ENCODE measurements at regions not wholly inside any gene's neighbourhood (a gene's known extent, or its start where the extent isn't known, plus 50 kb on each side); places are given as distances from the start of the nearest gene placed in this dataset.
A peak's percentile ranks its signal among the peaks of the same experiment; 100 is the strongest.

GRCh38 chr3:38960953-38961622 is 90.7 kb downstream of the SCN11A start:
- Histone ChIP-seq H3K27ac (ENCODE audit: low read length) (no peak overlapping the region), H2AFZ (ENCODE audit: low read length) (peak overlapping the region; percentile 19; the same call in 1 of the 2 replicates), H3K27me3 (ENCODE audit: low read length) (peaks cover 49% of the 10 kb centered on the region), H4K20me1 (ENCODE audit: low read length) (no peaks in the 10 kb centered on the region), H3F3A (ENCODE audit: low read length, unreplicated experiment) (no peaks in the 10 kb centered on the region), H3K4me1 (ENCODE audit: insufficient read depth, low read length) (no peaks in the 10 kb centered on the region), H3K4me3 (ENCODE audit: low read length) (no peak overlapping the region), H3K9me3 (ENCODE audit: low read length) (no peaks in the 10 kb centered on the region), H3K9ac (ENCODE audit: low read length) (no peak overlapping the region), H3K4me2 (ENCODE audit: low read length) (no peak overlapping the region), H3K79me2 (ENCODE audit: low read length) (no peaks in the 10 kb centered on the region), H3K9me2 (replicated peaks; ENCODE audit: low read length) (no peaks in the 10 kb centered on the region), H3K36me3 (ENCODE audit: low read depth, low read length) (no peaks in the 10 kb centered on the region)
- ATAC-seq (peak; percentile 89), DNase-seq (peak; percentile 63)
- intact Hi-C loops (cut with micrococcal nuclease): no loop called here
- CTCF ChIA-PET: no interaction called here
- POLR2A ChIA-PET (ENCODE audit: unreplicated experiment): no interaction called here
- no TSS peak for BruUV-seq (replicated peaks)
- TF ChIP-seq EZH2 (IDR thresholded peaks at IDR 0.05; ENCODE audit: low read length, unreplicated experiment): no peak
- TF ChIP-seq, protein P1, sequence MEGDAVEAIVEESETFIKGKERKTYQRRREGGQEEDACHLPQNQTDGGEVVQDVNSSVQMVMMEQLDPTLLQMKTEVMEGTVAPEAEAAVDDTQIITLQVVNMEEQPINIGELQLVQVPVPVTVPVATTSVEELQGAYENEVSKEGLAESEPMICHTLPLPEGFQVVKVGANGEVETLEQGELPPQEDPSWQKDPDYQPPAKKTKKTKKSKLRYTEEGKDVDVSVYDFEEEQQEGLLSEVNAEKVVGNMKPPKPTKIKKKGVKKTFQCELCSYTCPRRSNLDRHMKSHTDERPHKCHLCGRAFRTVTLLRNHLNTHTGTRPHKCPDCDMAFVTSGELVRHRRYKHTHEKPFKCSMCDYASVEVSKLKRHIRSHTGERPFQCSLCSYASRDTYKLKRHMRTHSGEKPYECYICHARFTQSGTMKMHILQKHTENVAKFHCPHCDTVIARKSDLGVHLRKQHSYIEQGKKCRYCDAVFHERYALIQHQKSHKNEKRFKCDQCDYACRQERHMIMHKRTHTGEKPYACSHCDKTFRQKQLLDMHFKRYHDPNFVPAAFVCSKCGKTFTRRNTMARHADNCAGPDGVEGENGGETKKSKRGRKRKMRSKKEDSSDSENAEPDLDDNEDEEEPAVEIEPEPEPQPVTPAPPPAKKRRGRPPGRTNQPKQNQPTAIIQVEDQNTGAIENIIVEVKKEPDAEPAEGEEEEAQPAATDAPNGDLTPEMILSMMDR (conservative IDR thresholded peaks at IDR 0.05; ENCODE audit: low read depth, low read length): peak; percentile 86
- no peak for TF ChIP-seq EZH2phosphoT487 (IDR thresholded peaks at IDR 0.05; ENCODE audit: borderline replicate concordance, low read length)

DNA sequence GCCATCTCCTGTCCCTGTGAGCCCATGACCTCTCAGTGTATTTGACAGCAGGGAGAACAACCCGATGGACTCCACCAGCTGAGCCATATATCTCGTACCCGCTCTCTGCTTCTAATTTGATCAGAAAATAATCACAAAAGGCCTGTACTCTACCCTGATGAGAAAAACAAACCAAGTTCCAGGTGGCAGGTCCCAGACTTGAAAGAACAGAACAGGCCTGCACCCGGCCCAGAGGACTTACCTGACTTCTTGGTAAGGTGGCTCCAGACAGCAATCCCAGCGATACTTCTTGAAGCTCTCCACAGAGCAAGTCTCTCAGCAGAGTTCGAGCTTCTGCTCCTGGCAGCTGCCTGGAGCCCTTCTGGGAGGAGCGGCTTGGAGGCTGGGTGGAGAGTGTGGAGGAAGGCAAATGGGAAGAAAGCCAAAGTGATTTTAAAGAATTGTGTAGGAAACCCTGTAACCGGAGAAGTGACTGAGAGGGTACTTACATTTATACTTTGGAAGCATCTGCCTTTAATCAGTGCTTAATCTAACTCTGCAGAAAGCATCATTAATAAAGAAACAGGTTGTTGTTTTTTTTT is 91.6 kb downstream of the SCN11A start:
- Histone ChIP-seq H3K27me3 (ENCODE audit: low read length) (peaks cover 46% of the 10 kb centered on the region), H3K9me2 (replicated peaks; ENCODE audit: low read length) (no peaks in the 10 kb centered on the region), H3K4me2 (ENCODE audit: low read length) (no peak overlapping the region), H2AFZ (ENCODE audit: low read length) (no peak overlapping the region), H3K36me3 (ENCODE audit: low read depth, low read length) (no peaks in the 10 kb centered on the region), H3K79me2 (ENCODE audit: low read length) (no peaks in the 10 kb centered on the region), H3F3A (ENCODE audit: low read length, unreplicated experiment) (no peaks in the 10 kb centered on the region), H3K27ac (ENCODE audit: low read length) (no peak overlapping the region), H3K9me3 (ENCODE audit: low read length) (no peaks in the 10 kb centered on the region), H4K20me1 (ENCODE audit: low read length) (no peaks in the 10 kb centered on the region), H3K9ac (ENCODE audit: low read length) (no peak overlapping the region), H3K4me1 (ENCODE audit: insufficient read depth, low read length) (no peaks in the 10 kb centered on the region), H3K4me3 (ENCODE audit: low read length) (no peak overlapping the region)
- POLR2A ChIA-PET (ENCODE audit: unreplicated experiment): no interaction called here
- CTCF ChIA-PET: no interaction called here
- intact Hi-C loops (cut with micrococcal nuclease): no loop called here
- TF ChIP-seq EZH2phosphoT487 (IDR thresholded peaks at IDR 0.05; ENCODE audit: borderline replicate concordance, low read length) (no peak), EZH2 (IDR thresholded peaks at IDR 0.05; ENCODE audit: low read length, unreplicated experiment) (no peak)
- TF ChIP-seq, protein P1 (conservative IDR thresholded peaks at IDR 0.05; ENCODE audit: low read depth, low read length): no peak
- BruUV-seq (replicated peaks): no TSS peak
- DNase-seq: no peak
- no peak for ATAC-seq

DNA sequence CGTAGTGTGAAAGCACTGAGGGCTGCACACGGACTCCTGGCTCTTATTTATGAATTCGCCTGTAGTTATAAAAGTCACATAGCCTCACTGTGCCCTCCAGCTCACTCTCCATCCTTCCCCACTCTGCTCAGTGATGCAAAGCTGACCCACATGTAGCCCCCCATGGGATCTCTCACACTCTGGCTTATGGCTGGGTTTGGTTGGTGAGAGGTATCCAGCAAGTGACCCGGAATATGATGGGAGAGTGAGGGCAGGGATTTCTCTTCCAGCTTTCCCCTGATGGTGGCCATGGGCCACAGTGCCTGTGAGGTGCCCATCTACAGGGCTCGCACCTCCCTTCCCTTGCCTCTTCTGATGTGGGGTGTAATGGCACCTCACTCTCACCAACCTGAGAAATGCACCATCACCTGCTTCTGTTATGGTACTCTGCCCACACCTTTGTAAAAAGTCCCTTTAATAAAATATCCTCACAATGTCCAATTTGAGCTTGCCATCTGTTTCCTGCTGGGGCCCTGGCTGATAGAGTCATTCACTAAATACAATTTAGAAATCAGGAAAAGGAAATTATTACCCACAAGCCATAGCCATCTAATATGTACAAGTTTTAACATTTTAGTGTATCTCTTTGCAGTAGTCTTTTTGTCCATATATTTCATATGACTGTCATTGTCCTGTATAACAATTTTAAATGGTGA is 93.6 kb downstream of the SCN11A start:
- H4K20me1 ChIP-seq (ENCODE audit: low read length): no peaks in the 10 kb centered on the region
- POLR2A ChIA-PET (ENCODE audit: unreplicated experiment): no interaction called here
- no peaks in the 10 kb centered on the region for H3K9me3 ChIP-seq (ENCODE audit: low read length)
- DNase-seq: no peak
- no peaks in the 10 kb centered on the region for H3K9me2 ChIP-seq (replicated peaks; ENCODE audit: low read length)
- no peak overlapping the region for H3K4me3 ChIP-seq (ENCODE audit: low read length)
- CTCF ChIA-PET: no interaction called here
- no peak overlapping the region for H3K4me2 ChIP-seq (ENCODE audit: low read length)
- BruUV-seq (replicated peaks): no TSS peak
- no peak for ATAC-seq
- H3K9ac ChIP-seq (ENCODE audit: low read length): no peak overlapping the region
- intact Hi-C loops (cut with micrococcal nuclease): no loop called here
- no peak overlapping the region for H3K27ac ChIP-seq (ENCODE audit: low read length)
- TF ChIP-seq EZH2phosphoT487 (IDR thresholded peaks at IDR 0.05; ENCODE audit: borderline replicate concordance, low read length) (no peak), EZH2 (IDR thresholded peaks at IDR 0.05; ENCODE audit: low read length, unreplicated experiment) (no peak)
- TF ChIP-seq, protein P1 (conservative IDR thresholded peaks at IDR 0.05; ENCODE audit: low read depth, low read length): no peak
- peaks cover 51% of the 10 kb centered on the region for H3K27me3 ChIP-seq (ENCODE audit: low read length)
- no peaks in the 10 kb centered on the region for H3K4me1 ChIP-seq (ENCODE audit: insufficient read depth, low read length)
- no peaks in the 10 kb centered on the region for H3F3A ChIP-seq (ENCODE audit: low read length, unreplicated experiment)
- no peaks in the 10 kb centered on the region for H3K79me2 ChIP-seq (ENCODE audit: low read length)
- no peaks in the 10 kb centered on the region for H3K36me3 ChIP-seq (ENCODE audit: low read depth, low read length)
- H2AFZ ChIP-seq (ENCODE audit: low read length): no peak overlapping the region

Data from PC-3 (cell line).